H1 (cell line): ENCODE measurements at regions not wholly inside any gene's neighbourhood (a gene's known extent, or its start where the extent isn't known, plus 50 kb on each side); places are given as distances from the start of the nearest gene placed in this dataset.

Experiments used
- YY1 ChIP-seq: IDR thresholded peaks from 2 replicates; pipeline ENCODE4 v1.6.1; 2011; ENCODE audit warnings: low read depth, mild to moderate bottlenecking, low read length

- no peak for TF ChIP-seq YY1
- TF ChIP-seq, all 59 proteins: peak for 0
Observed at GRCh38 chr2:10240911-10241610, 61.6 kb upstream of the HPCAL1 start (continued).
